Spinal cord (tissue), 9 donors: ENCODE measurements at regions not wholly inside any gene's neighbourhood (a gene's known extent, or its start where the extent isn't known, plus 50 kb on each side); places are given as distances from the start of the nearest gene placed in this dataset.

Experiments
- DNase-seq, 6 donors: peaks; one replicate each; pipeline versions ENCODE4 v3.0.0 to v3.0.0-alpha.2; 2013 to 2015; ENCODE audit warnings: low spot score in 6 of 6, low read depth in 4 of 6
- H3K27ac ChIP-seq: one replicate; pipeline ENCODE4 v1.5.1; 2013; ENCODE audit warnings: low read depth, low read length, control low read depth
- H3K27me3 ChIP-seq: one replicate; pipeline ENCODE4 v1.6.1; 2013; ENCODE audit warnings: low read length; ENCODE audit not compliant: control insufficient read depth, insufficient read depth
- H3K36me3 ChIP-seq: one replicate; pipeline ENCODE4 v1.6.1; 2013; ENCODE audit warnings: low read length; ENCODE audit not compliant: control insufficient read depth, insufficient read depth
- H3K4me1 ChIP-seq: one replicate; pipeline ENCODE4 v1.6.1; 2013; ENCODE audit warnings: low read length; ENCODE audit not compliant: control insufficient read depth, insufficient read depth
- H3K4me3 ChIP-seq: one replicate; pipeline ENCODE4 v1.5.1; 2013; ENCODE audit warnings: low read depth, low read length, control low read depth
- H3K9me3 ChIP-seq: one replicate; pipeline ENCODE4 v1.6.1; 2013; ENCODE audit warnings: low read length; ENCODE audit not compliant: control insufficient read depth, insufficient read depth
- WGBS: methylation state at CpG from one replicate; pipeline ENCODE4 v1.1.5; 2013; ENCODE audit warnings: missing lambda C conversion rate; ENCODE audit not compliant: insufficient coverage; 5-methylcytosine and 5-hydroxymethylcytosine counted together
- donor health status: healthy.

DNA sequence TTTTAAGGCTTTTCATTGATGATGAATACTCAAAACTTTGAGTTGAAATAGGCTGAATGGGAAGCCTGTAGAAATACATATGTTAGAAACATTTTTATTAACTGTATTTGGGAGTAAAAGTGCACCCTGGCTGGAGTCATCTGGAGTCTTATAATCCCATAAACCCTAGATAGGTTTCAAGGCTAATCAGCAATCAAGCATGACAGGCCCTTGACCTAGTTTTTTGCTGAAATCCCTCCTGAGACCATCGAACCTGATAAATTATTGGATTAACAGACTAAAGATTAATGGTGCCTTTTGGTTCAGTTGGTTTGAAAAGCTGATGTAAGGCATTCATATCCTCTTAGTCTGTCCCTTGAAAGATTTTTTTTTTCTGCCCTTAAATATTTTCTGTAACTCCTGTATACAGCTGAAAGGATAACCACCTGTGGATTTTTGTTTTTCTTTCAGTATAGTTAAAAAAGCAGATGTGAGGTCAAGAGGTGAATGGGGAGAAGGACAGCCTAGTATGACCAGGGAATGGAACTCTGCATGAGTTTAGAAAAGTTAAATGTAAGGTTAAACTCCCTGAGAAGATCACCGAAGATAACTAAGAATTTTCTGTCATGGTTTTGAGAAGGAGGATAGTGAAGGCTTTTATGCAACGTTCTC is 69.4 kb upstream of the STXBP5L start:
- Histone ChIP-seq H3K27me3 (no peaks in the 10 kb centered on the region), H3K27ac (no peak overlapping the region), H3K36me3 (no peaks in the 10 kb centered on the region), H3K4me1 (no peaks in the 10 kb centered on the region), H3K9me3 (no peaks in the 10 kb centered on the region), H3K4me3 (no peak overlapping the region)
- WGBS = no CpG with 5 or more reads among the region's 3 CpGs
- no peak for DNase-seq

GRCh38 chr3:120839120-120839519 is 68.9 kb upstream of the STXBP5L start:
- no CpG with 5 or more reads among the region's 4 CpGs for WGBS

DNA sequence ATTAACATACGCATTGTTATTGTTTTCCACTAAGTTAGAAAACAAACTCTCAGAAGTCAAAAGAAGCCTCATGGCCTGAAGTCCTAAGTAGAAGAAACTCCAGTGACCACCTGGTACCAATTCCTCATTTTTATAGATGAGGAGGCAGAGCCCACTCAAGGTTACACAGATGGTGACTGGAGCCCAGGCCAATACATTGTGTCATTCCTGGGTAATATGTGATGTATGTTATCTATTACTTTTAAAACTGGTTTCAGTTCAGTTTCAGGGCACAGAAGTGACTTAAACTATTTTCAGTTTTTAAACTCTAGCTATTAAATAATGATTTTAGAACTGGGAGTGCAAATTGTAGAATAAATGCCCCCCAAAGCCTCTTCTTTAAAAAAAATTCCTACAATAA is 66.7 kb upstream of the STXBP5L start:
- Histone ChIP-seq H3K27me3 (no peaks in the 10 kb centered on the region), H3K4me3 (no peak overlapping the region), H3K9me3 (no peaks in the 10 kb centered on the region), H3K36me3 (no peaks in the 10 kb centered on the region), H3K27ac (no peak overlapping the region), H3K4me1 (peaks cover 3% of the 10 kb centered on the region)
- no peak for DNase-seq
- no CpG with 5 or more reads among the region's 1 CpG for WGBS

More at GRCh38 chr3:120839120-120839519, 68.9 kb upstream of the STXBP5L start:
- Histone ChIP-seq H3K27ac (no peak overlapping the region), H3K27me3 (no peaks in the 10 kb centered on the region), H3K36me3 (no peaks in the 10 kb centered on the region), H3K9me3 (no peaks in the 10 kb centered on the region), H3K4me3 (no peak overlapping the region), H3K4me1 (no peaks in the 10 kb centered on the region)
- DNase-seq = no peak

- WGBS = 42% methylated on average over 2 of the region's 2 CpGs
- peak in 1 of 6 donors; percentile 7 for DNase-seq
- H3K27ac ChIP-seq = no peak overlapping the region
- H3K27me3 ChIP-seq = no peaks in the 10 kb centered on the region
- no peaks in the 10 kb centered on the region for H3K9me3 ChIP-seq
- H3K4me3 ChIP-seq = no peak overlapping the region
- H3K36me3 ChIP-seq = no peaks in the 10 kb centered on the region
- peaks cover 3% of the 10 kb centered on the region for H3K4me1 ChIP-seq
Measured at GRCh38 chr3:120846073-120846472, 61.9 kb upstream of the STXBP5L start.

DNA sequence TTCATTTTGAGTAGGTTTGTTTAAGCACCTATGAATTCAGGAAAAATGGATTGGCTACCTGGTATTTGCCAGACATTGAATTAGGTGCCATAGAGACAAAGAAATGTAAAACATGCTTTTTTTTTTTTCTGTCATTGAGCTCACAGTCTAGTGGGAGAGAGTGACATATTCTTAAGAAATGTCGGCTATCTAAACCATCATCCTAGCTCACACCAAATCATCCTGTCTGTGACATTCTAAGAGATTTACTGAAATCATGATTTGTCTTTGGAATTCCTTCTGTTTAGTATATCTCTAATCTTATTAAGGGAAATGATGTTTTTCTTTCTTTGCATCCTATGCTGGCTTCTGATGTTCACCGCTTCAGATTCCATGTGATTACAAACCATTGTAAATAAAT is 59.5 kb upstream of the STXBP5L start:
- H3K27ac ChIP-seq = no peak overlapping the region
- WGBS = no CpG with 5 or more reads among the region's 2 CpGs

DNA sequence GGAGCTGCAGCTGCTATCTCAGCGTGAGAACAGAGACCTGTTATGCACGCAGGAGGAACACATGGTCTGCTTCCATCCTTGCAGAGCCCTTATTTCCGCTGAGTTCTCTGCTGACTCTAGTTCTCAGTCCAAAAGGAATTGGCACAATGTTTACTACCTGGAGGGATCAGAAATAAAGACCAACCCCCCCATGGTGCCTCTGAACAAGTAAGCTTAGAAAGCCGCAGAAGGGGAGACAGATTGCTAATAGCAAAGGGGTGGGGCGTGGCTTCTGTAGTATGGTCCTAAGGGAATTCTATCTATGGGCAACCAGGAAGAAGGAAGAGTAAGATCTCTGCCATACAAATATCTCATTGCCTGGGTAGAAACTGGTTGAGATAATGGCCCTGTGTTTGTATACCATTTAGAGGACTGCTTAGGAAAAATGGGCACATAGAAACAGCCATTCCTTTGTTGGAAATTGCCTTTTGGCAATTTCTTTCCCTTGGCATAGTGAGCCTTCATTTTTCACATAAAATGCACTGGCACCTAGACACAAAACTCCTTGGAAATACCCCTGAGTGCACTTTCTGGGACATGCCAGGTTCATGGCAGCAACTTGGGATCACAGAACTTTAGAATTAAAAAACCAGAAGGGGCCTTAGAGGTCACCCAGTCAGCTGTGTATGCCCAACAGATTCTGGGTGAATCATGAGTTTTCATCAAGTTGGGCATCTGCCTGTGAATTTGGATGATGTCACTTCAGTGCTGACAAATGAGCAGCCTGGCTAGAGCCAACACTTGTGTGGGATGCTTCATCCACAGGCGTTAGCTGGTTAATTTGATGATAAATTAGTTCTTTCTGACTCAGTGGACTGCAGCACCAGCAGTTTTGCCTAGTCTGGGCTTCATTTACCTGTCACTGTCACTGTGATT is 57.4 kb upstream of the STXBP5L start:
- DNase-seq = peak in 2 of 6 donors; percentile 25 to 55
- Histone ChIP-seq H3K9me3 (no peaks in the 10 kb centered on the region), H3K4me1 (peaks cover 3% of the 10 kb centered on the region), H3K4me3 (no peak overlapping the region), H3K27ac (no peak overlapping the region), H3K36me3 (no peaks in the 10 kb centered on the region), H3K27me3 (no peaks in the 10 kb centered on the region)
- WGBS = 51% methylated on average over 4 of the region's 6 CpGs

More for the DNA sequence above, 59.5 kb upstream of the STXBP5L start:
- H3K36me3 ChIP-seq = no peaks in the 10 kb centered on the region
- no peaks in the 10 kb centered on the region for H3K27me3 ChIP-seq
- DNase-seq = no peak
- peaks cover 3% of the 10 kb centered on the region for H3K4me1 ChIP-seq
- H3K9me3 ChIP-seq = no peaks in the 10 kb centered on the region
- H3K4me3 ChIP-seq = no peak overlapping the region

DNA sequence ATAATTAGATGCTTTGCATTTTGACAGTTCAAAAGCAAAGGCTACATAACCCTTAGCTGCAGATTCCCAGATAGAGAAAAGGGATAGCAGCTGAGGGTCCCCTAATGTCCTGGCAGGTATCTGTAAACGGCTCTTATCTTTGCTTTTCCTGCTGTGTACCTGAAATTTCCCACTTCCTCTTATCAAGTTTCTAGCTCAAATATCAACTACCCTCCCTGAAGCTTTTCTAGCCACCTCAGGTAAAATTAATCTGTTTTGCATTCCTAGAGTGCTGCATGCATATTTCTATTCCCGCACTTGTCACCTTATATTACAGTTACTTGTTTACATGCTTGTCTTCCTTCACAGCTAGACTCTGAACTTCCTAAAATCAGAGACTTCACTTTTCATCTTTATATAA is 55.6 kb upstream of the STXBP5L start:
- no peak overlapping the region for H3K4me3 ChIP-seq
- H3K4me1 ChIP-seq = peaks cover 3% of the 10 kb centered on the region
- no peaks in the 10 kb centered on the region for H3K27me3 ChIP-seq
- WGBS = 78% methylated on average over 1 of the region's 2 CpGs
- H3K27ac ChIP-seq = no peak overlapping the region
- H3K9me3 ChIP-seq = no peaks in the 10 kb centered on the region
- H3K36me3 ChIP-seq = no peaks in the 10 kb centered on the region
- DNase-seq = no peak

DNA sequence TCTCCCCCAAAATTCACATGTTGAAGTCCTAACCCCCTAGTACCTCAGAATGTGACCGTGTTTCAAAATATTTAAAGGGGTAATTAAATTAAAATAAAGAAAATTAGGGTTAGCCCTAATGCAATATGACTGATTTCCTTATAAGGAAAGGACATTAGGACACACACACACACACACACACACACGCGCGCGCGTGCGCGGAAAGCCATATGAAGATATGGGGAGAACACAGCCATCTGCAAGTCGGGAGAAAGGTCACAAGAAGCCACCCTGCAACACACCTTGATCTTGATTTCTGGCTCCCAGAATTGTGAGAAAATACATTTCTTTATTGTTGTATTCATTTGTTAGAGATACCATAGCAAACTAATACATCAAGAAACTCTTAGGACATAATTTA is 54.6 kb upstream of the STXBP5L start:
- H3K4me3 ChIP-seq = no peak overlapping the region
- no peaks in the 10 kb centered on the region for H3K9me3 ChIP-seq
- H3K4me1 ChIP-seq = peaks cover 3% of the 10 kb centered on the region
- no peak for DNase-seq
- H3K27me3 ChIP-seq = no peaks in the 10 kb centered on the region
- WGBS = no CpG with 5 or more reads among the region's 9 CpGs
- no peak overlapping the region for H3K27ac ChIP-seq
- H3K36me3 ChIP-seq = no peaks in the 10 kb centered on the region

DNA sequence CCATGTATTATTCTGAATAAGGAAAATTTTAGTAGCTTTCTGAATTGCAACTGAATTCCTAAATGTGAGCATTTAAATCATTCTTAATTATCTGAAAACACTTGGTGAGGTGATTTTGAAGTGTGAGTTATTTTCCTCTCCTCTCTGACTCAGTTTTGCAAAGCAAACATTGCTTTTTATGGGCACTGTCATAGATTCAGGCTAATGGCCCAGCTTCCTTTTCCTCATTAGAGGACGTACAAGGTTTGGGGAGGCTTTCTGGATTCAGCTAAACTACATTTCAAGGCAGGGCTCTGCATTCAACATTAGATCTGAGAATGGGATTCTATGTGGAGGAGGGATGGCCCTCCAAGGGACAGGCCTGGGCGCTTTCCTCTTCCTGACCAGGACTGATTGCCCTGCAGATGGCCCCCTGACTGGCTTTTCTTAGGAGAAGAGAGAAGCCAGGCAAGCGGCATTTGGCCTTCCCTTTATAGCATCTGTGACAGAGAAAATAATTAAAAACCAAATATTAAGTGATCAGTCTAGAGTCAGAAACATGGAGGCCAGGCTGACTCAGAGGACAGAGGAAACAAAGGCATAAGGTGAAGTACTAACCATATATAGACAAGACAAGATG is 53.0 kb upstream of the STXBP5L start:
- WGBS = 55% methylated on average over 2 of the region's 3 CpGs
- no peak overlapping the region for H3K27ac ChIP-seq
- no peak for DNase-seq

More for the DNA sequence above, 53.0 kb upstream of the STXBP5L start:
- Histone ChIP-seq H3K4me1 (peaks cover 3% of the 10 kb centered on the region), H3K36me3 (no peaks in the 10 kb centered on the region), H3K4me3 (no peak overlapping the region), H3K27me3 (no peaks in the 10 kb centered on the region), H3K9me3 (no peaks in the 10 kb centered on the region)
